HS-5 (cell line): ENCODE measurements at regions not wholly inside any gene's neighbourhood (a gene's known extent, or its start where the extent isn't known, plus 50 kb on each side); places are given as distances from the start of the nearest gene placed in this dataset.

Experiments
- DNase-seq: peaks from one replicate; pipeline ENCODE4 v3.0.0-alpha.2; 2012; ENCODE audit warnings: low read depth

GRCh38 chr4:10746371-10747171 is 62.0 kb upstream of the CLNK start:
- no peak for DNase-seq

DNA sequence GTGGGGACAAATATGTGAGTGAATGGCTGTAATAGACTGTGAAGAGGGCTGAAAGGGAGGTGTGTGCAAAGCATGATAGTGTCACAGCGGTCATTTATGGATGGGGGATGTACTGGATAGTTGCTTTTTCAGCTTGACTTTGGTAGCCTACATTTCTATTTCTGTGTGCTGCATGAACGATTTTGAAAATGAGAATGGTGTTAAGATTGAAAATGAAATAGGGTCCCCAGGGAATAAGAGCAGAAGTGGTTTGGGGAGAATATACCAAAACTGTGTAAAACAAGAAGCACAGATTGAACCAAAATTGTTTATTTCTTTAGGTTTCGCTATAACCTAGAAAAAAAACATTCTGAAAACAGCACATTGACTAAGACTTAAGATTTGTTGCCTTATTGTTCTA is 58.8 kb upstream of the CLNK start:
- DNase-seq, result no peak

- no peak for DNase-seq
Observed at GRCh38 chr4:10741961-10742699, 57.6 kb upstream of the CLNK start.

GRCh38 chr4:10740891-10741620 is 56.5 kb upstream of the CLNK start:
- DNase-seq, result no peak

DNA sequence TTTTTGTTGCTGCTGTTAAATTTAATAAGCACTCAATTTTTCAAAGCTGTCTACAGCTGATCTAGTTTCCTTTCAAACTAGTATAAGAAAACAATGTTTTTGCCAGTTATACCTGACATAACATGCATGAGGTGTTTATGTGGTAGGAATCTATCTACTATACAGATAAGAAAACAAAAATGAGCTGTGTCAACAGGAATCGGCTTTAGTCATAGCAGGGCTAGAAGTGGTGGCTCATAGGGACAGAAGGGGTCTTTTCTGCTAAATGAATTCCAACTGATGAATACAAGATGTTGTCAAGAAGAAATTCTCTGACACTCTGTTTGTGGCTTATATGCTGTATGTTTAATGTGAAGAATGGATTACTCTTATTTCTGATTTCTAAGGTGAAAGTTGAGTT is 55.7 kb upstream of the CLNK start:
- DNase-seq, result no peak

DNA sequence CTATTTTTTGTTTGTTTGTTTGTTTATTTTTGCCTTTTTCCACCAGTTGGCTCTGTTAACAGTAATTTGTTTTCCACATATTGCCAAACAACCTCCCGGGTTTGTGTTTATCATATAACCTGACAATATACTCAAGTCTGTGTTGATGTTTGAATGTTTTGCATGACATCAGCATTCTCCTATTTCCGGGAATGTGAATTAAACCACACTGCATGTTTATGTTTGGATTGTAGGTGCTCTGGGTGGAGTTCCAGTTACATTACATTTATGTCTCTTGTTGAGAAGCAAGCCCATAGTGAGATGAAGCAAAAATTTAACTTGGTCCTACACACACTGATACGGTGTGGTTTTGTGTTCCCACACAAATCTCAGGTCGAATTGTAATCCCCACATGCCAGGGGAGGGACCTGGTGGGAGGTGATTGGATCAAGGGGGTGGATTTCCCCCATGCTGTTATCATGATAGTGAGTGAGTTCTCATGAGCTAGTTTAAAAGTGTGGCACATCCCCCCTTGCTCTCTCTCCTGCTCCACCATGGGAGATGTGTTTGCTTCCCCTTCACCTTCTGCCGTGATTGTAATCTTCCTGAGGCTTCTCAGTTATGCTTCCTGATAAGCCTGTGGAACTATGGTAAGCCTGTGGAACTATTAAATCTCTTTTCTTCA is 54.4 kb upstream of the CLNK start:
- no peak for DNase-seq

DNA sequence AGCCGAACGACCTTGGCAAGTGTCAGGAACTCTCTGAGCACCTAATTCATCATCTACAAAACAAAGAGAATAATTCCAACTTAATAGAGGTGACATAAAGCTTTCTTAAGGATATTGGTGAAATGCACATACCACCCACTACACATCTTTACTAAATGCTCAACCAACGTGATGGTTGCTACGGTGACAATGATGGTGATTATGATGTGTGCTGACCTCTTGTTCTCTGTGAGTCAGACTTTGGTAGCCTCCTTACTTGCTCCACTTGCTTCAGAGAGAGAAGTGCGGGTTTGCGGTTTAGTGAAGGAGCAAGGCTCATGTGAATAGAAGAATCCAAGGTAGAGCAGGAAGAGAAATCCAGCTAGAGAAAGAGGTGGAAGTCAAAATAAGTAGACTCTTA is 52.8 kb upstream of the CLNK start:
- DNase-seq, result no peak

- no peak for DNase-seq
Observed at GRCh38 chr4:10736895-10737294, 52.3 kb upstream of the CLNK start.

DNA sequence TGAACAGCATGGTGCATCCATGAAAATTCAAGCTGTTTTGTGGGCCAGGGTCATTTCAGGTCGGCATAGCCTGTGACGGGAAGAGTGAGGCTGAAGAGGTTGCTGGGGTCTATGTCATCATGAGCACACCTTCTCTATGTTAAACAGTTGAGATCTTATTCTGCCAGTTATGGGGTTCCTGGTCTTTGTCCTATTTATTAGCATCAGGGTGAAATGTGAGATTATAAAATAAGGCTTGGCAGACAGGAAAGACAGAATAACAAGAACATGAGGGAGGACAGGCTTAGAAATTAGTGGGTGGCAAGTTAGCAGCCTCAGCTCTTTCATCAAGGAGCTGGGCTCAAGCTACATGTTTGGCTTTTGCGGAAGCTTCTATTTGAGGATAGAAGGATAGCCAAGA is 51.7 kb upstream of the CLNK start:
- DNase-seq, result no peak

DNA sequence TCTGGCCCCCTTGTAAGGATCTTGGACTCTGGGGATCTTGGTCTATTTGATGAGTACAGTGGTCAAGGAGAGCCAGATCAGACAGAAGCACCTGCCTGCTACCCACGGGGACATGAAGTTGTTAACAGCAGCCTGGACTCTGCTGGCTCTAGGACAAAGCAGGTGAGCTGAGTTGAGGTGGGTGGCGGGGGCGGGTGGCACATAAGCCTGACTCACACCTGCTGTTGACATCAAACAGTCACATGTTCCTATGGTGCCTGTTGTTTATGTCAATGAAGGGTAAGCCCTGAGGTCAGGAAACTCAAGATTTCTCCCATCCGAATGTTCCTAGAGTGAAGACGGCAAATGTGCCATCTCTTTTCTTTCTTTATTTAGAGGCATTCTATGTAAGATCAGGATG is 50.1 kb upstream of the CLNK start:
- no peak for DNase-seq
